A673 (cell line): ENCODE measurements at regions not wholly inside any gene's neighbourhood (a gene's known extent, or its start where the extent isn't known, plus 50 kb on each side); places are given as distances from the start of the nearest gene placed in this dataset.

ENCODE experiments used
- CTCF ChIP-seq: fragments of 300-800, 200-600 bp; sonication (generic); conservative IDR thresholded peaks from 2 replicates; pipeline ENCODE4 v1.5.1; 2017; ENCODE audit warnings: low read depth, mild to moderate bottlenecking, antibody characterized with exemption, low read length, moderate library complexity, mixed read lengths
- EZH2 ChIP-seq: fragments of 200-600 bp; sonication (generic); IDR thresholded peaks from 2 replicates; pipeline ENCODE4 v1.6.1; 2017; ENCODE audit warnings: borderline replicate concordance, low read depth, mild to moderate bottlenecking, mixed read lengths, antibody characterized with exemption, low read length; ENCODE audit not compliant: poor library complexity, severe bottlenecking

DNA sequence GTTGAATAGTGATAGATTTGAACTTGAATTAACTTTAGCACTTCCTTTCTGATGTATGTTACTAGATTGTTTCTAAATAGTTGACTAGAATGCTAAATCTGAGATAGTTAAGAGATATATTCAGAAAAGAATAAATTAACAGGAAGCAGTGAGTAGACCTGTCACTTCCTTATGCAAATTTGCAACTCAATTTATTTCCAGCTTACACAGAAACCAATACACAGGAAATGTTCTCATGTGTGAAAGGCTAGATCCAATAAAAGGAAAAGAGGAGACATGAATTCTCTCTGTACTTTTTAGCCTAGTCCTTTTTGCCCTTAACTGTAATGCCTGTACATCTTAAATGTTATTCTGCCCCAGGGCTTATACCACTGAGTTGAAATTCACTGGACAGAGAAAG lies 522.3 kb downstream of the COL11A1 start:
- TF ChIP-seq CTCF (no peak), EZH2 (no peak)
